ENCODE measurements at regions not wholly inside any gene's neighbourhood (a gene's known extent, or its start where the extent isn't known, plus 50 kb on each side); places are given as distances from the start of the nearest gene placed in this dataset.

DNA sequence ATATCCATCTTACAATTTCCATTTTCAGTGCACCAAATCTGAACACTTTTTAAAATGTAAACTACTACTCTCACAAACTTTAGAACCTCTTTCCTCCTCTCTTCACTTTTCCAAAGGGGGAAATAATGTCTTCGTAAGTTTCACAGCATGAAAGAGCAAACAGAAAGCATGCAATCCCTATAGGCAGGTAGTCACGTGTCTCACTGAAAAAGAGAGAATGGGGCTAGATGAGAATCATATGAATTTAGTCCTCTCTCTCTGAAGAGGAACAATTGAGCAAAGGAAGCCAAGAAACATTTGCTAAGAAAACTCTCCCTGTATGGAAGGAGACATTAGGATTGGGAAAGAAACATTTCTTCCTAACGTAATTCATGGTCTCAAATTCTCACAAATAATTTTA, 613.9 kb downstream of the PLA2G4A start:
- no peak for TF ChIP-seq EZH2 (IDR thresholded peaks at IDR 0.05; ENCODE audit: insufficient read depth, poor library complexity, severe bottlenecking)
- no peak for TF ChIP-seq EZH2phosphoT487 (IDR thresholded peaks at IDR 0.05; ENCODE audit: insufficient read depth, low read depth)
